ENCODE measurements at regions not wholly inside any gene's neighbourhood (a gene's known extent, or its start where the extent isn't known, plus 50 kb on each side); places are given as distances from the start of the nearest gene placed in this dataset.

GRCh38 chr12:43179486-43179885 is 372.5 kb downstream of the ADAMTS20 start:
- no peak for DNase-seq (ENCODE audit: low spot score)

GRCh38 chr12:43177276-43177675 is 374.7 kb downstream of the ADAMTS20 start:
- DNase-seq (ENCODE audit: low spot score), result no peak

- no peak for DNase-seq (ENCODE audit: low spot score)
Measured at GRCh38 chr12:43169115-43169681, 382.8 kb downstream of the ADAMTS20 start.

GRCh38 chr12:43167691-43168090 is 384.3 kb downstream of the ADAMTS20 start:
- no peak for DNase-seq (ENCODE audit: low spot score)

GRCh38 chr12:43165351-43165750 is 386.7 kb downstream of the ADAMTS20 start:
- DNase-seq (ENCODE audit: low spot score), result no peak

GRCh38 chr12:43162138-43162537 is 389.9 kb downstream of the ADAMTS20 start:
- DNase-seq (ENCODE audit: low spot score), result no peak

- no peak for DNase-seq (ENCODE audit: low spot score)
Measured at GRCh38 chr12:43159506-43159905, 392.5 kb downstream of the ADAMTS20 start.

GRCh38 chr12:43158126-43158525 is 393.9 kb downstream of the ADAMTS20 start:
- DNase-seq (ENCODE audit: low spot score), result no peak

- no peak for DNase-seq (ENCODE audit: low spot score)
Measured at GRCh38 chr12:43155376-43155775, 396.6 kb downstream of the ADAMTS20 start.

- DNase-seq (ENCODE audit: low spot score), result no peak
Measured at GRCh38 chr12:43154498-43155045, 397.4 kb downstream of the ADAMTS20 start.

- no peak for DNase-seq (ENCODE audit: low spot score)
Measured at GRCh38 chr12:43151441-43151981, 400.5 kb downstream of the ADAMTS20 start.

- no peak for DNase-seq (ENCODE audit: low spot score)
Measured at GRCh38 chr12:43148691-43149090, 403.3 kb downstream of the ADAMTS20 start.

- no peak for DNase-seq (ENCODE audit: low spot score)
Measured at GRCh38 chr12:43147878-43148277, 404.1 kb downstream of the ADAMTS20 start.

- DNase-seq (ENCODE audit: low spot score), result no peak
Measured at GRCh38 chr12:43145481-43145880, 406.5 kb downstream of the ADAMTS20 start.

- no peak for DNase-seq (ENCODE audit: low spot score)
Measured at GRCh38 chr12:43143278-43143677, 408.7 kb downstream of the ADAMTS20 start.

GRCh38 chr12:43132291-43132690 is 419.7 kb downstream of the ADAMTS20 start:
- no peak for DNase-seq (ENCODE audit: low spot score)

GRCh38 chr12:43131301-43131700 is 420.7 kb downstream of the ADAMTS20 start:
- no peak for DNase-seq (ENCODE audit: low spot score)

- DNase-seq (ENCODE audit: low spot score), result no peak
Measured at GRCh38 chr12:43127886-43128549, 424.0 kb downstream of the ADAMTS20 start.

GRCh38 chr12:43126652-43127375 is 425.2 kb downstream of the ADAMTS20 start:
- DNase-seq (ENCODE audit: low spot score), result no peak

- DNase-seq (ENCODE audit: low spot score), result no peak
Measured at GRCh38 chr12:43123461-43123860, 428.5 kb downstream of the ADAMTS20 start.

- DNase-seq (ENCODE audit: low spot score), result no peak
Measured at GRCh38 chr12:43120150-43120549, 431.9 kb downstream of the ADAMTS20 start.

- no peak for DNase-seq (ENCODE audit: low spot score)
Measured at GRCh38 chr12:43118881-43119280, 433.1 kb downstream of the ADAMTS20 start.

GRCh38 chr12:43118234-43118633 is 433.8 kb downstream of the ADAMTS20 start:
- no peak for DNase-seq (ENCODE audit: low spot score)

Data from ureter (tissue), 1 donor.